ENCODE measurements at regions not wholly inside any gene's neighbourhood (a gene's known extent, or its start where the extent isn't known, plus 50 kb on each side); places are given as distances from the start of the nearest gene placed in this dataset.

DNA sequence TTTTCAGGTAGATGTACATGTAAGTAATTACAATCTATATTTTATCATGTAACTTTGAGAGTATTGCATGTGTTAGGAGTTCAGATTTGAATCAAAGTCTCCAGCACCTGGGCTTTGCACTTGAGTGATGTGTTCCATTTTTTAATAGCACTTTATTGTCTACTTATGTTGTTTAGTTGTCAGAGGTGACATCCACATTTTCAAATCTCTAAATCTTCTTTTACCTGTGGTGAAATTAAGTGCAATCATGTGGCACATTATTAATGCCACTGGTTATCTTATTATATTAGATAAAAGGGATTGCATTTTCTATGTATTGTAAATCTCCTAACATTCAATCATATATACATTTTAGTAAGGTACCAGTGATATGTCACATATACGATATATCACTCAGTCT is 333.4 kb downstream of the AASDHPPT start:
- intact Hi-C loops (cut with micrococcal nuclease; ENCODE audit: unreplicated experiment): no loop called here
- ChIA-PET CTCF (no interaction called here), POLR2A (ENCODE audit: low non-redundant PET) (no interaction called here)
- Histone ChIP-seq H3K27me3 (replicated peaks; ENCODE audit: insufficient read depth, low read depth, low read length, poor library complexity) (no peaks in the 10 kb centered on the region), H3K4me1 (ENCODE audit: insufficient read depth, low read length, poor library complexity, severe bottlenecking) (no peaks in the 10 kb centered on the region), H3K36me3 (ENCODE audit: insufficient read depth, low read length, poor library complexity, severe bottlenecking) (no peaks in the 10 kb centered on the region), H3K9me3 (ENCODE audit: low read depth, low read length, poor library complexity, severe bottlenecking) (no peaks in the 10 kb centered on the region), H3K4me3 (ENCODE audit: low read depth, low read length, poor library complexity, severe bottlenecking) (no peak overlapping the region), H3K27ac (ENCODE audit: low read depth, low read length, poor library complexity, severe bottlenecking) (no peak overlapping the region)
- TF ChIP-seq CTCF (conservative IDR thresholded peaks at IDR 0.05; ENCODE audit: low read depth, low read length) (no peak), EZH2 (IDR thresholded peaks at IDR 0.05; ENCODE audit: borderline replicate concordance, low read depth, low read length, poor library complexity, severe bottlenecking) (no peak)
- DNase-seq (ENCODE audit: low spot score): no peak
- BruUV-seq (replicated peaks): no TSS peak

DNA sequence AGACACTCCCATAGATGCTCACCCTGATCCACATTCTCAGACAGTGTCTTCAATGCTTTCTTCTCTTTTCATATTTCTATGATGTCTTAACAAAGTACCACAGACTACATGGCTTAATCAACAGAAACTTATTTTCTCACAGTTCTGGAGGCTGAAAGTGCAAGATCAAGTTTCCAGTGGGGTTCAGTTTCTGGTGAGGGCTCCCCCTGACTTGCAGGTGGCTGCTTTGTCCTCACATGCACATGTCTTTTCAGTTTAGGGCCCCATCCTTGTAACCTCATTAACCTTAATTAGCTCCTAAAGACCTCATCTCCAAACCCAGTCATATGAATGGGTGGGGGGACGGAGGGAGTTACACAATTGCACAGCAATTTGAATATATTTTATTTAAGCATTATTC is 335.8 kb downstream of the AASDHPPT start:
- ChIA-PET POLR2A (ENCODE audit: low non-redundant PET) (no interaction called here), CTCF (no interaction called here)

GRCh38 chr11:106415510-106415909 is 338.0 kb downstream of the AASDHPPT start:
- no TSS peak for BruUV-seq (replicated peaks)
- no peaks in the 10 kb centered on the region for H3K4me1 ChIP-seq (ENCODE audit: insufficient read depth, low read length, poor library complexity, severe bottlenecking)
- no peaks in the 10 kb centered on the region for H3K36me3 ChIP-seq (ENCODE audit: insufficient read depth, low read length, poor library complexity, severe bottlenecking)
- CTCF ChIA-PET: no interaction called here
- DNase-seq (ENCODE audit: low spot score): no peak
- H3K27me3 ChIP-seq (replicated peaks; ENCODE audit: insufficient read depth, low read depth, low read length, poor library complexity): no peaks in the 10 kb centered on the region
- no peak overlapping the region for H3K4me3 ChIP-seq (ENCODE audit: low read depth, low read length, poor library complexity, severe bottlenecking)
- no peak overlapping the region for H3K27ac ChIP-seq (ENCODE audit: low read depth, low read length, poor library complexity, severe bottlenecking)
- intact Hi-C loops (cut with micrococcal nuclease; ENCODE audit: unreplicated experiment): no loop called here
- POLR2A ChIA-PET (ENCODE audit: low non-redundant PET): no interaction called here
- TF ChIP-seq CTCF (conservative IDR thresholded peaks at IDR 0.05; ENCODE audit: low read depth, low read length) (no peak), EZH2 (IDR thresholded peaks at IDR 0.05; ENCODE audit: borderline replicate concordance, low read depth, low read length, poor library complexity, severe bottlenecking) (no peak)
- H3K9me3 ChIP-seq (ENCODE audit: low read depth, low read length, poor library complexity, severe bottlenecking): no peaks in the 10 kb centered on the region

More for the DNA sequence above, 335.8 kb downstream of the AASDHPPT start:
- no peak overlapping the region for H3K4me3 ChIP-seq (ENCODE audit: low read depth, low read length, poor library complexity, severe bottlenecking)
- no peak for DNase-seq (ENCODE audit: low spot score)
- no peaks in the 10 kb centered on the region for H3K9me3 ChIP-seq (ENCODE audit: low read depth, low read length, poor library complexity, severe bottlenecking)
- no peak for TF ChIP-seq EZH2 (IDR thresholded peaks at IDR 0.05; ENCODE audit: borderline replicate concordance, low read depth, low read length, poor library complexity, severe bottlenecking)
- TF ChIP-seq CTCF (conservative IDR thresholded peaks at IDR 0.05; ENCODE audit: low read depth, low read length): no peak
- no peaks in the 10 kb centered on the region for H3K36me3 ChIP-seq (ENCODE audit: insufficient read depth, low read length, poor library complexity, severe bottlenecking)
- no peaks in the 10 kb centered on the region for H3K4me1 ChIP-seq (ENCODE audit: insufficient read depth, low read length, poor library complexity, severe bottlenecking)
- intact Hi-C loops (cut with micrococcal nuclease; ENCODE audit: unreplicated experiment): no loop called here
- H3K27me3 ChIP-seq (replicated peaks; ENCODE audit: insufficient read depth, low read depth, low read length, poor library complexity): no peaks in the 10 kb centered on the region
- no TSS peak for BruUV-seq (replicated peaks)
- H3K27ac ChIP-seq (ENCODE audit: low read depth, low read length, poor library complexity, severe bottlenecking): no peak overlapping the region

All from A673 (cell line).